ENCODE measurements at regions not wholly inside any gene's neighbourhood (a gene's known extent, or its start where the extent isn't known, plus 50 kb on each side); places are given as distances from the start of the nearest gene placed in this dataset.

GRCh38 chr4:54371173-54371572 lies 142.1 kb downstream of the PDGFRA start:
- no peaks in the 10 kb centered on the region for H3K36me3 ChIP-seq (replicated peaks)
- TF ChIP-seq CTCF (IDR thresholded peaks at IDR 0.05; ENCODE audit: low read depth, low read length, missing control alignments) = no peak
- in situ Hi-C loops (cut with HindIII; ENCODE audit: low pct_ligation_motif_present, low sequenced_read_pairs) = no loop called here
- no peak overlapping the region for H3K27ac ChIP-seq
- no peak overlapping the region for H3K4me3 ChIP-seq (ENCODE audit: low read depth, low read length)
- DNase-seq = no peak
- H3K27me3 ChIP-seq (replicated peaks) = no peaks in the 10 kb centered on the region

GRCh38 chr4:54372951-54373350 lies 143.9 kb downstream of the PDGFRA start:
- no peak overlapping the region for H3K4me3 ChIP-seq (ENCODE audit: low read depth, low read length)
- H3K27me3 ChIP-seq (replicated peaks) = no peaks in the 10 kb centered on the region
- no peaks in the 10 kb centered on the region for H3K36me3 ChIP-seq (replicated peaks)
- DNase-seq = no peak
- no peak overlapping the region for H3K27ac ChIP-seq
- in situ Hi-C loops (cut with HindIII; ENCODE audit: low pct_ligation_motif_present, low sequenced_read_pairs) = no loop called here
- TF ChIP-seq CTCF (IDR thresholded peaks at IDR 0.05; ENCODE audit: low read depth, low read length, missing control alignments) = no peak

- no peak for TF ChIP-seq CTCF (IDR thresholded peaks at IDR 0.05; ENCODE audit: low read depth, low read length, missing control alignments)
- H3K27me3 ChIP-seq (replicated peaks) = no peaks in the 10 kb centered on the region
- no peaks in the 10 kb centered on the region for H3K36me3 ChIP-seq (replicated peaks)
- in situ Hi-C loops (cut with HindIII; ENCODE audit: low pct_ligation_motif_present, low sequenced_read_pairs) = no loop called here
- H3K27ac ChIP-seq = no peak overlapping the region
- no peak overlapping the region for H3K4me3 ChIP-seq (ENCODE audit: low read depth, low read length)
- DNase-seq = no peak
Observed at GRCh38 chr4:54373718-54374210, 144.7 kb downstream of the PDGFRA start.

GRCh38 chr4:54378461-54378860 lies 149.4 kb downstream of the PDGFRA start:
- peak; percentile 74 for DNase-seq
- Histone ChIP-seq H3K36me3 (replicated peaks) (no peaks in the 10 kb centered on the region), H3K4me3 (ENCODE audit: low read depth, low read length) (no peak overlapping the region), H3K27me3 (replicated peaks) (no peaks in the 10 kb centered on the region), H3K27ac (peak overlapping the region; percentile 71)
- TF ChIP-seq CTCF (IDR thresholded peaks at IDR 0.05; ENCODE audit: low read depth, low read length, missing control alignments) = no peak
- in situ Hi-C loops (cut with HindIII; ENCODE audit: low pct_ligation_motif_present, low sequenced_read_pairs) = no loop called here

GRCh38 chr4:54384152-54384551 lies 155.1 kb downstream of the PDGFRA start:
- TF ChIP-seq CTCF (IDR thresholded peaks at IDR 0.05; ENCODE audit: low read depth, low read length, missing control alignments) = no peak
- in situ Hi-C loops (cut with HindIII; ENCODE audit: low pct_ligation_motif_present, low sequenced_read_pairs) = no loop called here

GRCh38 chr4:54384563-54384962 lies 155.5 kb downstream of the PDGFRA start:
- Histone ChIP-seq H3K36me3 (replicated peaks) (no peaks in the 10 kb centered on the region), H3K4me3 (ENCODE audit: low read depth, low read length) (no peak overlapping the region), H3K27me3 (replicated peaks) (no peaks in the 10 kb centered on the region), H3K27ac (no peak overlapping the region)
- DNase-seq = peak; percentile 50
- peak; percentile 74 for TF ChIP-seq CTCF (IDR thresholded peaks at IDR 0.05; ENCODE audit: low read depth, low read length, missing control alignments)
- in situ Hi-C loops (cut with HindIII; ENCODE audit: low pct_ligation_motif_present, low sequenced_read_pairs) = no loop called here

More at GRCh38 chr4:54384152-54384551, 155.1 kb downstream of the PDGFRA start:
- H3K36me3 ChIP-seq (replicated peaks) = no peaks in the 10 kb centered on the region
- H3K4me3 ChIP-seq (ENCODE audit: low read depth, low read length) = no peak overlapping the region
- no peak for DNase-seq
- no peak overlapping the region for H3K27ac ChIP-seq
- no peaks in the 10 kb centered on the region for H3K27me3 ChIP-seq (replicated peaks)
